Inflammatory macrophage (primary cell): ENCODE measurements at regions not wholly inside any gene's neighbourhood (a gene's known extent, or its start where the extent isn't known, plus 50 kb on each side); places are given as distances from the start of the nearest gene placed in this dataset.
"Not testable (repeated sequence)": the region's sequence is repeated elsewhere in the genome, so short reads cannot be mapped to it uniquely, and the experiment has no call there.

Experiments
- DNase-seq, 2 donors: peaks; one replicate each; pipeline ENCODE4 v3.0.0-alpha.2; 2020 to 2022

DNA sequence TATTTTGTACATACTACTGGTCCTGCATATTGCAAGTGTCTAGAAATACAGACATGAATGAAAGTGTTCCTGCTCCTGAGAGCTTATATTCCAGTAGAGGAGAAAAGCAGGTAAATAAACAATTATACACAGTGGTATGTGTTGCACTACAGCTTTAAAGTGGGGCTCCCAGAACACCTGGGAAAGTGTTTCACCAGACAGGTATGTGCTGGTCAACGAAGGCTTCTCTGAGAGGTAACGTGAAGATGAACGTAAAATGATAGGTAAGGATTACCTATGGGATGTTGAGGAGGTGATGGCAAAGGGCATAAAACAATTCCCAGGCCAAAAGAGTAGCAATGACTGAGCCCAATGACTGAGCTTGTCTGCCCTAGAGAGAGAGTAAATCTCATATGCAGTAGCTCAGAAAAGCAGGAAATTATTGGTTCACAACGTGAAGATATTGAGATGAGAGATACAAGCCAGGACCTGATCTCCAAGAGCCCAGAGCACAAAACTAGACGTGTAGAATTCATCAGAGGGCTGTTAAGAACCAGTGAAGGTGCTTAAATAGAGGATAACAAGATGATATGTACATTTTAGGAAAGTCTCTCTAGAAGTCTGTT, 459.1 kb upstream of the BCHE start:
- DNase-seq: no peak

DNA sequence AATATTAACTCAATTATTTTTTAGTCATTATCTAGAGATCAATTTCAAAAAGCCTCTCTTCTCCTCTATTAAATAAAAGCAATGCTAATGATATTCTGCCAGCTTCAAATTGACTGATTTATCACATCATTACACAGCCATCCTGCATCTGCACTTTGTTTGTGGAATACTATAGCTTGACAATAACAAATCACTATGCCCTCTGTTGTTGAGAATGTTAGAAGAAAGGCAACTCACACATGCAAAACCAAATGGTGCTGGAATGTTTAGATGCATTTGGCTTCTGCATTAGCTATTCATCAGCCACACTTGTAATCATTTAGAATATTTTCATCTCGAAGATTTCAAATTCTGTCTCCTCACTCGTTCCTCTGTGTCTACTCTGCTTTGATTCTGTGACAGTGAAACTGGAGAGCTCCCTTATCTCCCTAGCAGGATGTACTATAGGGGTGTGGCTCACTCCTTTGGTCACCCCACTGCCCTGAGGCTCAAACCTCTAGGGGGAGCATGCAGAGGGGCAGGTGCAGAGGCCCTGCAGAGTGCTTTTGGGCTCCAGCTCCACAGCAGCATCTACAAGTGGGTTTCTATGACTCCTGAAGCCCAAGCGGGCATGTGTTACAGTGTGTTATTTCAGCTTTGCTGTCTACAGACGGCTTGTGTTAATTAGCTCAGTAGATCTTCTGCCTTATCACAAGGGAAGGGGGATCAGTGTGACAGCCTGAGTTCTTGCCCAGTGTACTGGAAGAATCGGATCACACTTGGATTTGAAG, 454.1 kb upstream of the BCHE start:
- no peak for DNase-seq

DNA sequence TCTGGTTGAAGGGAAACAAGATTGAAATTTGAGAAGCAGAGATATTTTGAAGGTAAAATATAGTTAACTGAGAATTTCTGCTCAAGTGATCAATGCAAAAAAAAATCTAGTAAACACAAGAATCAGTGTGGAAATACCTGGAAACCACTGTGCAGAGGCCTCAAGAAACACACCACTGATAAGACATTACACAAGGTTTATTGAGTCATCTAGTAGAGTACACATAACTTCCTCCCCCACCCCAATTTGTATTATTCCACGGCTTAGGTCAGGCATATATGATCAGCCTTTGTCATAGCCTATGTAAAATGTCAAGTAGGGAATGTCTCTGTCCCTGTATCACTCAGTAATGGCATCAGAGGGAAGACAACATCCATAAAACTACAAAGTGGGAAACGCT, 447.8 kb upstream of the BCHE start:
- no peak for DNase-seq

DNA sequence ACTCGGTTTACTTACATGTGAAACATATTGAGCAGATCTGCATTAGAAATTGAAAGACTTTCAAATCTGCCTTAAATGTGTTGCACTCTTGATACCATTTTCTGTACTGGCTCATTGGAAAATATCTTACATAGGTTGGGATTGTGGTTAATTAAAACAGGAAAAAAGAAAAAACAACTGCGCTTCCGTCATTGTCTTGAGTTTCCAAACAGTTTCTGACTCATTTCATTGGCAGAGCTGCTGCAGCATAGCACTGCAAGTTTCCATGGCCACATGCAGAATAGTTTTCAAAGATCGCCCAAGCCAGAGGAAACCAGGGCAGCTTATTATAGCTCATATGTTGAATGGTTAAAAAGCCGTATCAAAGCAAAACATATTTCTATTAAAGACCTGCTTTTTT, 446.6 kb upstream of the BCHE start:
- DNase-seq: no peak

DNA sequence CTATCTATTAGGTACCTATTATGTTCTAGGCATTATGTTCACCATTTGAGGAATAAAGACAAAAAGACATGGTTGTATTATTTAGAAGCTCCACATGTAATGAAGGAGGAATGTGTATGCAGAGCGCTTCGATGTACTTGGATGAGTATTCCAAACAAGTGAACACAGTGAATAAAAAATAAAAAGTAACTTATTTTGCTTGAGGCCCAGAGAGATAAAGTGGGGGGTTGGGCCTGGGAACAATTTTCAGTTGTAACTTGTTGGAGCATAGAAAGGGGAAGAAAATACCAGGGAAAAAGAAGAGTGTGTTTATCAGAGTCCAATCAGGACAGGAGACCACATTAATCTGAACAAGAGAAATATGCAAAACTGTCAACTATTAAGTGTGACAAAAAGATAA, 445.7 kb upstream of the BCHE start:
- no peak for DNase-seq

DNA sequence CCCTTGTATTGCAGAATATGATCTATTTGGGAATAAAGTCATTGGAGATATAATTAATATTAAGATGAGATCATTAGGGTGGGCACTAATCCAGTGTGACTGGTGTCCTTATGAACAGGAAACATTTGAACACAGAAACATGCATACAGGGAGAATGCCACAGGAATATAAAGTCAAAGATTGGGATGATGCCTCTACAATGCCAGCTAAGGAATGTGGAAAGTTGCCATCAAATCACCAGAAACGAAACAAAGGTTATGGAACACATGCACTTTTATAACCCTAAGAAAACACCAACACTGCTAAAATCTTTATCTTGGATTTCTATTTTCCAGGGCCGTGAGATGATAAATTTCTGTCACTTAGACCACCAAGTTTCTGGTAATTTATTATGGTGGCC, 442.4 kb upstream of the BCHE start:
- DNase-seq: no peak

DNA sequence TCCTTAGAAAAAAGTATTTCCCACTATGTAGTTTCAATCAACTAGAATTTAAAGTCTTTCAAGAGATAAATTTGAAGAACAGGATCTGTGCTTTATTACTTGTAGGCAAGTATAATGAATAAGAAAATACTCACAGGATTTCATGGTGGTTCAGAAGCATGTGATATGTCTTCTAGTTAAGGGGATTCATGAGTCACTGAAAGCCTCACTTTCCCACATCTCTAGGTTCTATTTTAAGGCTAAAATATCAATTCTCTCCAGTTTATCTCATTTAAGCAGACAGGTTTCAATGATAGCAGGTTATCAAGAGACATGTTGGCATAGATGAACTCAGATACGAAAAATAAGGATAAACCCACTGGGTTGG, 437.8 kb upstream of the BCHE start:
- no peak for DNase-seq

DNA sequence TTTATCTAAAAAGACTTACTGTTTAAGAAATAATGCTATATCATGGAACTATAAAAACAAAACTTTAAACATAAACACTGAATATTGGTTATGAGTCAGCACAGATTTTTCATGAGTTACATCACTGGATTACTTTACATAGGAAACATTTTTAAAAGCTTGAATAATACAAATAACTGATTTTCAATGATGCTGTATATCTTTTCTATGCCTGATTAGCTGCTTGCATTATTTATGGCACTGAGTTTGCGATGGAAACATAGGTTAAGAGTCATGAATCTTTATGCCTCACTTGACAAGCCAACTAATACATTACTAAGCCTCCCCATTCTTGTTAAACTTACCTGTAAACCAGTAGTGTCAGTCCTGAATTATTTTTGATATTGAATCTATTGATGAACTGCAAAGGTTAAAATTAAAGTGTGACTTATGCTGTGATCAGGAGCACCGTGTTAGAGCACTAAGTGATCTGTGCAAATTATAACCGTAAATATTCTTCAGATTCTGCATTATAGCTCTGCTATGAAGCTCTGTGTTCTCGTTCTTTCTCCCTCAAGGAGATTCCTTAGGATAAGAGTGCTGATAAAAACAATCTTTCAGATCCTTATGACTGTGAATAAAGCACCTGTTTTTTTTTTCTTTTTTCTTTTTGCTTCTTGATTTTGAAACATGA, 437.3 kb upstream of the BCHE start:
- DNase-seq: no peak

DNA sequence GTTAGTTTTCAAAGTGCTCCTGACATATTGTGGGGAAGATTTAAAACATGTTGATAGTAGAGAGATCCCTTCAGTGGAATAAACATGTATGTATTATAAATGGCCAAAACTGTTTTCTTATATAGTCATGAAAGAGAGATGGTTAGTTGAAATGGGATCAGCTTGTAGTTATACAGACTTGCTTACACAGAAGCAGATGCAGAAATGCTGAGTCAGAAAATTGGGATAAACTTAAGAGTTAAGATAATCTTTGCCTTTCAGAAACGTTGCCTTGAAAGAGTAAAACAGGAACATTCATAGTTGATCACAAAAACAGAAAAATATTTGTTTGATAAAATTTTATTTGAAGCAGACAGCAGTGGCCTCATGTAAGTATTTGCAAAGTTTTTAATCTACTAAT, 433.2 kb upstream of the BCHE start:
- DNase-seq: no peak

DNA sequence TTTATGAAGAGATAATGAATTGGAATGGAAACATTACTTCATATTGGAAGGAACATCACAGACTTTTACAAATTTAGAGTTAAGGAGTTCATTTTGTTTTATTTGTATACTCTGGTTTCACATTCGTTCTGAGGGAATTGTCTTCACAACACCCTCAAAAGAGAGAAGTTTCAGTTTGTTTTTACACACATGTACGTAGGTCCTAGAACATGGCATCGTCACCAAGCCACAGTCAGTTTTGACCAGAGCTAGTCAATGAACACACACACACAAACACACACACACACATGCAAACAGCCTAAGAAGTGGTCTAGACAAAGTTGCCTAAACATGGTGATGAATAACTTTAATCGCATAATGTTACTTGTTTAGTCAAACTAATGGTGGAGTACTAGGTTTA, 427.9 kb upstream of the BCHE start:
- DNase-seq: no peak

DNA sequence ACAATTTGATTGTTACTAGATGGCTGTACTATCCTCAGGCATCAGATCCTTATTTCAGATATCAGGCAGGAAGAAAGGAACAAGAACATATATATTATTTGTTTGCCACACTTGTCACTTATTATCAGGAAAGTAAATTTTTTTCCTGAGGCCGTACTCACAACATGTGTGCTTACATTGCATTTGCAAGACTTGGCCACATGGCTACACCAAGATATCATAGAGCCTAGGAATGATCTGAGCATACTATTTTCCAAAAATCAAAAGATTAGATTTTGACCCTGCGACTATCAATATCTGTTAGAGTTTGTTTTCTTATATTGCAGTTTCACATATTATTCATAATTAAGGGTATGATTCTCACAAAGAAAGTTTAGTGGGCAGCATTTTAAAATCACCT, 426.2 kb upstream of the BCHE start:
- no peak for DNase-seq

DNA sequence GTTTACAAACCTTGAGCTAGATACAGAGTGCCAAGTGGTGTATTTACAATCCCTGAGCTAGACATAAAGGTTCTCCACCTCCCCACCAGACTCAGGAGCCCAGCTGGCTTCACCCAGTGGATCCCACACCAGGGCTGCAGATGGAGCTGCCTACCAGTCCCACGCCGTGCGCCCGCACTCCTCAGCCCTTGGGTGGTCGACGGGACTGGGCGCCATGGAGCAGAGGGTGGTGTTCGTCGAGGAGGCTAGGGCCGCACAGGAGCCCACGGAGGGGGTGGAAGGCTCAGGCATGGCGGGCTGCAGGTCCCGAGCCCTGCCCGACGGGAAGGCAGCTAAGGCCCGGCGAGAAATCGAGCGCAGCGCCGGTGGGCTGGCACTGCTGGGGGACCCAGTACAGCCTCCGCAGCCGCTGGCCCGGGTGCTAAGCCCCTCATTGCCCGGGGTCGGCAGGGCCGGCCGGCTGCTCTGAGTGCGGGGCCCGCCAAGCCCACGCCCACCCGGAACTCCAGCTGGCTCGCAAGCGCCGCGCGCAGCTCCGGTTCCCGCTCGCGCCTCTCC, 421.1 kb upstream of the BCHE start:
- DNase-seq: not testable (repeated sequence)

DNA sequence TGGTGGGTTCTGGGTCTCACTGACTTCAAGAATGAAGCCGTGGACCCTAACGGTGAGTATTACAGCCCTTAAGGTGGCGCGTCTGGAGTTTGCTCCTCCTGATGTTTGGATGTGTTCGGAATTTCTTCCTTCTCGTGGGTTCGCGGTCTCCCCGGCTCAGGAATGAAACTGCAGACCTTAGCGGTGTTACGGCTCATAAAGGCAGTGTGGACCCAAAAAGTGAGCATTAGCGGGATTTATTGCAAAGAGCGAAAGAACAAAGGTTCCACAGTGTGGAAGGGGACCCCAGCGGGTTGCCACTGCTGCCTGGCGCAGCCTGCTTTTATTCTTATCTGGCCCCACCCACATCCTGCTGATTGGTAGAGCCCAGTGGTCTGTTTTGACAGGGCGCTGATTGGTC, 420.5 kb upstream of the BCHE start:
- no peak for DNase-seq

DNA sequence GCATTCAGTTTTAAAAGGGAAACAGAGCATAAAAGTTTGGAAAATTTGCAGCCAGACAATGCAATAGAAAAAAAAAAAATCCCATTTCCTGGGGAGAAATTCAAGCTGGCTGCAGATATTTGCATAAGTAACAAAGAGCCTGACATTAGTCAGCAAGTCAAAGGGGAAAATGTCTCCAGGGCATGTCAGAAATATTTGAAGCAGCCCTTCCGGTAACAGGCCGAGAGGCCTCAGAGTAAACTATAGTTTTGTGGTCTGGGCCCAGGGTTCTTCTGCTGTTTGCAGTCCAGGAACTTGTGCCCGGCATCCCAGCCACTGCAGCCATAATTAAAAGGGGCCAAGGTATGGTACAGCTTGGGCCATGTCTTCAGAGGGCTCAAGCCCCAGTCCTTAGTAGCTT, 411.6 kb upstream of the BCHE start:
- no peak for DNase-seq

DNA sequence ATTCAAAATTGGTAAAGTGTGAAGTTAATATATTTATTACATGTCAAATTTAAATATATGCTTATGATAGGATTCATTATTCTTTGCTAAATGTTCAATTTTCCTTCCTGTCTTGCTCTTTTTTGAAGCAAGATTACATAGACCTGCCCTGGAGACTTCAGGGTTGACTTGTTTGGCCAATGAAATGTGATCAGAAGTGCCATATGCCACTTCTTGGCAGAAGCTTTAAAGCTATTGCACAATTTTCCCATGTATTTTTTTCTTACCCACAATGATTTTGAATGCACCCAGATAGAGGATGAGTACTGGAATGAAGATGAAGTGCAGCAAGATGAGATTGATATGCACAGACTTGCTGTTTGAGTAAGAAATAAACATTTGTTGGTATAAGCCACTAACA, 406.3 kb upstream of the BCHE start:
- no peak for DNase-seq

DNA sequence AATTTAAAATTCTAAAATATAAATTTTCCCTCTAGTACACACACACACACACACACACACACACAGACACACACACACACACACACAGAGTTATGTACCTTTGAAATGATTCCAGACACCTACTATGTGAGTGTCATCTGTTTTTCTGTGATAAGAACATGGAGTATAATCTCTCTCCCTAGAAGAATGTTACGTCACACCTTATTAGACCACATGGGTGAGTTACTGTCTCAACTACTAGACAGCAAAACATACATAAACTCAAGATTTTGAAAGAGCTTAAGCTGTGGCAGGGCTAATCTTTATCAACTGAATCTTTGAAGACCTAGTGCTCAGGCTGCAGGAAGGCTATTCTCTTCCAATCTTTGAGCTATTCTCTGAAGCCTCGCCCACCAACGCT, 385.9 kb upstream of the BCHE start:
- DNase-seq: no peak

DNA sequence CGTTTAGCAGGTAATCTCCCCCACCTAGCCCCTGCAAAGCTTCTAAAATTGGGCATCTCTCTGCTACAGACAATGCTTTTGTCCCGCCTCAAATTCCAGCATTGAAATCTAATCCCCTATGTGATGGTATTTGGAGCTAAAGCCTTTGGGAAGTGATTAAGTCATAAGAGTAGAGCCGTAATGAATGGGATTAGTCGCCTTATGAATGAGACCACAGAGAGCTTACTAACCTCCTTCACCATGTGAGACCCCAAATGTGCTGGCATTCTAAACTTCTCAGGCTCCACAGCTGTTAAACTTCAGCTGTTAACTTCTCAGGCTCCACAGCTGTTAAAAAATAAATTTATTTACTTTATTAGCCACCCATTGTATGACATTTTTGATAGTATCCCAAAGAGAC, 374.2 kb upstream of the BCHE start:
- DNase-seq: no peak

DNA sequence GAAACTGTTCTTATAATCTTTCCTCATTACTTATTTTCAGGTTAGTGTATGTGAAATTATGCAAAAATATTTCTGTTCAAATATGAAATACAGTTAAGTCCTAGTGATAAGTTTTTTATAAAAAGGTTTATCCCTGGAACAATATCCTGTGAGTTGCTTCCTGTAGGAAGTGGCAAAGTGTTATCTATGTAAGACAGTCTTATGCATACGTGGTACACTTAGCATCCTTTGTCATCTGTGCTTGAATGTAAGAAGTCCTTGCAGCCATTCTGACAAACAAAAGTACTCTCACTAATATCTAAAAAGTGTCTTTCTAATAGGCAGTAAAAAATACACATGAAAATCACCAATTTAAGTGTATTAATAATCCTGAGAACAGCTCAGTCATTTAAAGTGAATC, 372.5 kb upstream of the BCHE start:
- DNase-seq: no peak

DNA sequence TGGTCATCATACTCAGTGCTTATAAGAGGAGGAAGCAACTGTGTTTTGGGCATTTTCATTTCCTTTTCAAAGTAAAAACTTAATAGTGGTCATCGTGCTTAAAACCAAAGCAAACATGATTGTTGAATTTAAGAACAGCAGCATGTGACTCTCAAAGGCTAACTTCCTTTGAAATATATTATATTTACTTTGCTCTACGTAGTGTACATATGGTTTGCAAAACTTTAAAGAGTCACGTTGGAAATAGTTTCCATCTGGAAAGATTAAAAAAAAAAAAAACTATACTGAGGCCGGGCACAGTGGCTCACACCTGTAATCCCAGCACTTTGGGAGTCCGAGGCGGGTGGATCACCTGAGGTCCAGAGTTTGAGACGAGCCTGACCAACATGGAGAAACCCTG, 367.9 kb upstream of the BCHE start:
- DNase-seq: no peak

DNA sequence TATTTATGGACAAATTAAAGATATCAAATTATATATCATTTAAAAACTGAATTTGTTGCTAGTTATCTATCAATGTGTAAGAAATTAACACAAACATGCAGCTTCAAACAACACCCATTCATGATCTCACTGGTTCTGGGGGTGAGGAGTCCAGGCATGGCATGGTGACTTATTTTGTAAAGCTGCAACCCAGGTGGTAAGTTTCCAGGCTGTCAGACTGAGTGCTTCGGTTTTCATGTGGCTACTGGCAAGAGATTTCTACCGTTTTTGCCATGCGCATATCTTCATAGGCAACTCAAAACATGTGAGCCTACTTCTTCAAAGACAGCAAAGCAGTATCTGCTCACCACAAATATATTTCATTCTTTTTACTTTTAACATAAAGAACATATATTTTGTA, 364.3 kb upstream of the BCHE start:
- DNase-seq: no peak

DNA sequence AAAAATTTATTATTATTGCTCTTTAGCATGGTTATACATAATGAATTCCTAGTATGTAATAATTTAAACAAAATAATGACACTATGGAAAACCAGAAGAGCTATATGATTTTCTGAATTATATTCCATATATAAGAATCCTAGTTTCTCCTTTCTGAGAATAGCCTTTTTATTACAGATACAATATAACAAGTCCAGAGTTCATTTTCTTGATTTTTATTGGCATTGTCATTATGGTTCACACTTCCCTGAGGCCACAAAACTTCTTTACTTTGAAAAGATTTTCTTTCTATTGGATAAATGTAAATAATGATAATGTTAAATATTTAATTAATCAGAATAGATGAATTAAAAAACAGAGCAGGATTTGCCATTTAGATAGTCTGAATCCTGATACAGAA, 362.3 kb upstream of the BCHE start:
- no peak for DNase-seq

DNA sequence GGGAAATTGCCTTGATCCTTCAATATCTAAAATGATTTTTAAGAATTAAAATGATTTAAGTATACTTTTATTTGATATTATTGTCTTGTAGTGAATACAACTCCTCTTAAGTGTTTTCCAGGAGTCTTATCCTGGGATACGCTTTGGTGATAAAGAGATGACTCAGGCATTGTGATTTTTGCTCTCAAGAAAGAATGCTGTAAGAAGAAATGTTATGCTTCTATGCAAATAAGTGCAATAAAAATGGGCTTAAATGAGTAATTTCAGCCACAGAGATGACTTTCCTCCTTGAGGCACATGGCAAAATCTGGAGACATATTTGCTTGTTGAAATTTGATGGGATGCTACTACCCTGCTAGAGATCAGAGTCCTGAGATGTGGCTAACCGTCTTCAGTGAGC, 358.6 kb upstream of the BCHE start:
- no peak for DNase-seq

DNA sequence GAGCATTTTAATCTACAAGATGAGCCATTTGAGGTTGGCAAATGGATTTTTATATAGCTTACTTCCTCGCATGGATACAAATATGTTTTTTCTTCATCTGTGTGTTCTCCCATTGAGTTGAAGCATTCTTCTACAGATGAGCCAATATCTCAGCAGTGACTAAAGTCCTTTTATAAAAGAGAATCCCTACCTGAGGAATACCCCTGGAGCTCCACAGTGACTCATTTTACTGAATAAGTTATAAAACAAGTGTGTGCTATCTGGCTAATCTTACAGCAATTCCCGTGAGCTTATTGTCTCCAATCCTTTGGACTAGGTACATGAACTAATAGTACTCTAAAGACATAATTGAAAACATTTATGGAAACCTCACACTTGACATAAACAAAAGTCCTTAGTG, 354.2 kb upstream of the BCHE start:
- DNase-seq: no peak

DNA sequence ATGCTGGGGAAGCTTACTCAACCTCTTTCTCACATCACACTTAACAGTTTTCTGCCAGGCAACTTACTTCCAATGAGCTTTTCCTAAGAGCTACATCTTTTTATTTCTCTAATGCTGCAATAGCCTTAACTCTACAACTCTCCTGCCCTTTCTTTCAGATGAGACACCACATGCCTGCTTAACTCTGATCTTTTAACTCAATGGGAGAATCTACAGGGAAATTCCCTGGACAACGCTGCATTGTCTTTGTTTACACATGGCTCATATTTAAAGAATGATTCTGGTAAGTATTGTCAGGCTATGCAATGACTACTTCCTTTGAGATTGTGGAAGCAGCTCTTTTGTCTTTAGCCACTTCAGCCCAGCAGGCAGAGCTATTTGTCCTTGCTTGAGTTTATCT, 353.1 kb upstream of the BCHE start:
- no peak for DNase-seq
